GM19438 (cell line): ENCODE measurements at regions not wholly inside any gene's neighbourhood (a gene's known extent, or its start where the extent isn't known, plus 50 kb on each side); places are given as distances from the start of the nearest gene placed in this dataset.
A peak's percentile ranks its signal among the peaks of the same experiment; 100 is the strongest.

ENCODE experiments used
- ATAC-seq: cut with Tn5 transposase; IDR thresholded peaks from one replicate; pipeline ENCODE4 v1.9.1; 2021; ENCODE audit warnings: low read depth; ENCODE audit not compliant: unreplicated experiment

GRCh38 chr14:22460461-22461195, 128.4 kb downstream of the DAD1 start:
- no peak for ATAC-seq

DNA sequence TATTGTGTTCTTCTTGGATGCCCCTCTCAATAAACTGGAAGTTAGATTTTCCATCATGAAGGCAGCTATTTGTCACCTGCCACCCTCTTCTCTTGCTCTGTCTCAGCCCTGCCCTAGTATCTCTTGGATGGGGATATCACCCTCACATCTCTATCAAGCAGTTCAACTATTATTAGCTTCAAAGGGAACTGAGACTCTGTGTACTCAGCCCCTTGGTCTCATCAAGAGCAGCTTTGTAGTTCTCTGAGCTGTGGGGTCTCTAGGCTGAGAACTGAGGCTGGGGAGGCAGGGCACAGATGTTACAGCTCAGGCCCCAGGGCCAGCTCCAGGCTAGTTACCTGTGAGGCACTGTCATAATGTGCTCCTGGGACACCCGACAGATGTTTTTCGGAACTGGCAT, 130.3 kb downstream of the DAD1 start:
- no peak for ATAC-seq

DNA sequence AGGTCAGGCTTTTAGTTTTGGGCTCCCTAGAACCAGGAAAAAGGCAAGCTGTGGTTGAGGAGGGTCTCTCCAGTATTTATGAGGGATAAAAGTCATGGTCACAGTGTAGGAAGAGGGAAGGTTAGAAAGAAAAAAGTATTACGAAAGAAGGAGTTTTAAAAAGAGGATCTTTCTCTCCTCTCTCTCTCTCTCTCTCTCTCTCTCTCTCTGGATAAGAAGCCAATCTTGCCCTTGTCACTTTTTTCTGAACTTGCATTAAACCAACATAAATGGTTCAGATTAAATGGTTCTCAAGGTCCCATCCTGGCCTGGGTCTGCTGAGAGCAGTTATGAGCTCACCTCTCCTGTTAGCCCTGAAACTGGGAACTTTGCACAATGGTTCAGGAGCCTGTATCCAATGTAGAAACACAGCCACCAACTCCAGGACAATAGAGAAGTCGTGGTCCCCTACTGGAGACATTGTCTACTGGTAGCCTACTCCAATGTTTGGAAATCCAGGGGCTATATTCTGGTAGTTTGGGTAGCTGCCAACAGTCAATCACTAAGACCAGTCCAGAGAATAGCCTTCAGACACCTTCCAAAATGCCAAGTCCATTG, 131.9 kb downstream of the DAD1 start:
- no peak for ATAC-seq

DNA sequence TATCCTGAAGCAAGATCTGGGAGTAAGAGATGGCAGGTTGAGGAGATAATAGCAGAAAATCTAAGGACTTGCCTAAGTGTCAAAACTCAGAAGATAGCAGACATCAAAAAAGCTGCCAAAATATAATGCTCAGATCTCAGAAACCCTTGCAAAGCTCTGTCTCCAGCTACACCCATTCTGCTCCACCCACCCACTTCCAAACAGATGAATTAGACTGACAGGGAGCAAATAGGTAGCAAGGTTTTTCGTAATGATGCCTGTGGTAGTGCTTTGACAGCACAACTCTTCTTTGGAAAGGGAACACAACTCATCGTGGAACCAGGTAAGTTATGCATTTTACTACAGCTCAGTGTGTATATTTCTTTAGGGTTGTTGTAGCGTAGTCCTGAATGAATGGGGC, 132.6 kb downstream of the DAD1 start:
- no peak for ATAC-seq

GRCh38 chr14:22452330-22452729, 136.7 kb downstream of the DAD1 start:
- no peak for ATAC-seq

DNA sequence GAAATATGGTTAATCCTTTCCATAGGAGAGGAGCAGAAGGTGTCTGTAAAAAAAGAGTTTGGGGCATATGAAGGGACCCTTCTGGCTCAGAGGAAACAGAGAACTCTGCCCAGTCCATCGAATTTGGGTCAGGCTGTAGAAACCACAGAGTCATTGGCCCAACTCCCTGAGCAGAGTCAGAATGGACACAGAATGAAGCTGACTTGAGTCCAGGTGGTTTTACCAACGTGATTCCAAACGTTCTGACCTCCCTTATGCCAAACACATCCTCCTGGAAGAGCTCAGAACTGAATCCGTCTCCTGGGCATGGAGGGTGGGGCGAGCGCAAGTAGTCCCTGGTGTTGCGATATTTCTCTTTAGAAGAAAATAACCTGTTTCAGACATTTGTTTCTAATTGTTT, 138.8 kb downstream of the DAD1 start:
- ATAC-seq: no peak

DNA sequence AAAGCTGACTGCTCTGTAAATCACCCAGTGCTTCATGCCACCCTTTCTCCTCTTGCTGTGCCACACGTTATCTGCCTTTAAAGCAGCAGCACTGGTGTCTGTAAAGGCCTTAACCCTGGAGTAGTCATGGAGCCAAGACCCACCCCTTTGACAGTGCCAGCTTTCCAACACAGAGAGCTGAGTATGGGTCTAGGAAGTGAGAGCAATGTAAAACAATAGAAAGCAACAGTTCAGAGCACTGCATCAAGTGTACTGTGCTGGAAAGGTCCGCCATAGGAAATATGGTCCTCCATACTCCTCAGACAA, 139.5 kb downstream of the DAD1 start:
- no peak for ATAC-seq

DNA sequence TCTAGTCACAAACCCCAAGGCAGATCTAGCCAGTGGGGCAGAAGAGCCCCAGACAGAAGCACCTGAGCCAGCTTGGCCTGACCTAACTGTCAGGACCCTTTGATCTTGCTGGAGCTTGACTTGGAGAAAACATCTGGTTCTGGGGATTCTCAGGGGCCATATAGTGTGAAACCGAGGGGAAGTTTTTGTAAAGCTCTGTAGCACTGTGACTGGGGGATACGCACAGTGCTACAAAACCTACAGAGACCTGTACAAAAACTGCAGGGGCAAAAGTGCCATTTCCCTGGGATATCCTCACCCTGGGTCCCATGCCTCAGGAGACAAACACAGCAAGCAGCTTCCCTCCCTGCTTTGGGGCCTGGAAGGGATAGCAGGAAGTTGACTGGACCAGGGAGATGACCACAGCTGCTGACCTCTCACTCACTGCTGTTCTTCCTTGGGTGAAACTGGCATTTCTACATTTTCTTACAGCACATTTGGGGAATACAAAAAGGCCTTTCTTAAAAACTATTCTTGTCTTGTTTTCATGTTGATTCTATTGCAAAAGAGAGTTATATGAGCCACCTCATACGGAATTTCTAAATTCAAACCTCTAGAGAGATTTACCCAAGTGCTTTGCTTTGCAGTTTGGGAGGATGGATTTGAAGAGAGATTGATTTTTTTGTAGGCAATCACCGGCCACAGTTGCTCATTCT, 140.0 kb downstream of the DAD1 start:
- peak; percentile 54 for ATAC-seq

- ATAC-seq: peak; percentile 77
Observed at GRCh38 chr14:22448035-22448904, 140.8 kb downstream of the DAD1 start.

DNA sequence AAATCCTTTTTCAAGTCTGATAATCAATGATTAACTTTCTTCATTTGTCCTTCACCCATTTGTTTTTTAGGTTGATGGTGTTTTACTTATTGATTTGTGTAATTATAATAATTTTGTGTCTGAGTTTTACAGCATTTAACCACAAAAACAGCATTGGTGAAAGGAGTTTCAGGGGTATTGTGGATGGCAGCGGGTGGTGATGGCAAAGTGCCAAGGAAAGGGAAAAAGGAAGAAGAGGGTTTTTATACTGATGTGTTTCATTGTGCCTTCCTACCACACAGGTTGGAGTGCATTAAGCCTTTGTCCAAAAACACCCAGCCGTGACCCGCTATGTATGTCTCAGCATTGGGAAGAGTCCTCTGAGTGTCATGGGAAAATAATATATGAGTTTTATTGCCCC, 150.3 kb downstream of the DAD1 start:
- ATAC-seq: no peak

- no peak for ATAC-seq
Observed at GRCh38 chr14:22434901-22435550, 154.0 kb downstream of the DAD1 start.

DNA sequence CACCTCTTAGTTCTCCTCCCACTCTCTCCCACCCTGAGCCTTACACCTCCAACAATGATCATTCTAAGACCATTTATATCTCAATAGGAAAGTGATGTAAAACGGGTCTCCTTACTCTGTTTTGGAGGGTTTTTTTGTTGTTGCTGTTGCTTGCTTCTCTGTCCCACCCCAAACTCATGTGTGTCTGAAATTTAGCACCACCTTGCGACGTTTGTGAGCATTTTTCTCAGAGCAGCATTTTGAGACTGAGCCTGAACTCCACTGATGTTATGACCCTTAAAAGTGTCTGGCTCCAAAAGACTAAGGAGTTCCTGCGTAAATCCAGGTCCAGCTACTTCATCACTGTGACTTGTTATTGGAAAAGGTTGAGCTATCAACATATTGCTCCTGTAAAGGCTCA, 155.0 kb downstream of the DAD1 start:
- no peak for ATAC-seq

DNA sequence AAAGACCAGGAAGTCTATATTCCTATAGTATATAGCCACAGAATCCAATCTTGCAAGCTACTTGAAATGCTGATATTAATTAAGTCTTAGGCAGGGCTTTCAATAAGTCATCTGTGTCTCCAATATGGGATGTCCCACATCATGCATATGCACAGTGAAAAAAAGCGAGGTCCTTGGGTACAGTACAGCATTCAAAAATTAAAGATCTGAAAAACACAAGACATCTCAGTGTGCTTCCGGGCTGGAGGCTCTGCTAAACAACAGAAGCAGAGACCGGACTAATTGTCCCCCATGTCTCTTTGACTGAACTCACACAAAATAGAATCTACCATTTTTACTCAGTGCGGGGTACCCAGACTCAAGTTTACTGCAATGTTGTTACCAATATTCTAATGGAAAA, 156.0 kb downstream of the DAD1 start:
- no peak for ATAC-seq

DNA sequence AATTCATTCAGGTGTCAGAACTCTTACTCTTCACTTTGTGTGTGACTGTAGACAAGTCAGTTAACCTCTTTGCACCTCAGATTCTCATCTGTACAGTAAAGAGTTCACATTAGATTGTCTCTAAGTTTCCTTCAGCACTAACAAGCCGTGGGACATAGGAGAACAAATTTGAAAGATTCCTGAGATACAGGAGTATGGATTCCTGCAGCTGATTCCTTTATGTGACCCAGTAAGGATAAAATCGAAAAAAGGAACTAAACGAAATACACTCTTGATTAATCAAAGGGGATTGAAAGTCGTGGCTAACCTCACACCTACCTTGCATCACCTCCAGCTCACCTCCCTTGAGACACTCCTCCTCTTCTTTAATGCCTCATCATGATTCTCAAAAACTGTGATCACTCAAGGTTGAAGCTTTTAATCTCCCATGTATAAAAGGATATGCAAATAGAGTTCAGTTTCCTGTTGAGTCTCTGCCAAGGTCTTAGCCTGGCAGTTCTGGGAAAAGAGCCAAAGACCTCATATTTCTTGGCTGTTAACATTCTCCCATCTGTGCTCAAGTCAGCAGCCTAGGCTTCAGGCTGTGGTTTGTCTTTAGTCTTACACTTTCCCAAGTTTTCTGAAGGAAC, 156.6 kb downstream of the DAD1 start:
- no peak for ATAC-seq

DNA sequence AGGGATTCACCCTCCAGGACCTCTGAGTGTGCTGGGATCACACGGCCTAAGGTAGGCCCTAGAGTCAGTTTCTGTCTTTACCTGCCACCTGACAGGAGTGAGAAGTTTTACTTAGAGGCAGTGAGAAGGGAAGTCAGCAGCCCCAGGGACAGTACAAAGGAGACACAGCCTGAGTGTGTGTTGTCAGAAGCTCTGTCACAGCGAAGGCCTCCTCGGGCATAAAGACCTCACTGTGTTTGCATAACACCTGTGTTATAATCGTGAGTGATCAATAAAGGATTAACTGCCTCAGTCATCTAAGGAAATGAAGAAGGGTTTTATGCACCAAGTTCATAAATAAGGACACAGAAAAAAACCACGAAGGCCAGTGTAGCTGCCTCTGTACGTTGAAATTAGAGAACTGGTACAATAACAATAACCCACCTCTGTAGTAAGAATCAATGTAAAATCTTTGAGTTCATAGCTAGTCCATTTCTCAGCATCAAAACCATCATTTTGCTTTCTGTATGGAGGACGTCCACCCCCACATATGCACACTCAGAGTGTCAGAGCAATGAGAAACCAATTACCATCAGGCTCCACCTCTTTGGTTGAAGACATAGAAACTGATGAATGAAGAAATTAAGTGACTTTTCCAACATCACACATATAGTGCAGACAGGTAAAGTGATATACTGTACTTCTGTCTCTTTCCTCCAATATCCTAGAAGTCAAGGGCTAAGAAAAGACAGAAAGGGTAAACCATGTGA, 159.3 kb downstream of the DAD1 start:
- ATAC-seq: no peak

DNA sequence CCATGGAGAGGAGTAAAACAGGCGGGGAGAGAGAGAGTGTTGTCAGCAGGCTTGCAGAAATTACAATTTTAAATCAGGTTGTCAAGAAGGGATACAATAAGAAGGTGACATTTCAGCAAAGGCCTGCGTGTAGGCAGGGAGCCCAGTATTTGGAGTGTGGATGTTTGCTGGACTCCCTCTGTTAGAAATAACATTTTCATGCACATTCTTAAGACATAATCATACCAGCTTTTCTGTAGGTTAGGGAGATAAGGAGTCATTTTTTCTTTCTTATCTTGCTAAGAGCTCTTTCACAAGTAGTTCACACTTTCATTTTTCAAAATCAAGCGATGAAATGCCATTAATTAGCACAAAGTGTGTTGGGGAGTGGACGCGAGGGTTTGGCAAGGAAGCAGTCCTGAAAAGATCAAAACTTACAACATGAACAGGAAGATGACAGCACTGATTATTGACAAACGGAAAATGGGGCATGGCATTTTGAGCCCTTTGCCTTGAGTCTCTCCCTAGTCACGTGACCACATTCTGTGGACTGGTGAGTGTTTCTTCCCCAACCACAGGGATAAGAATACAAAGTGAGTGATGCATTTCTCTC, 160.2 kb downstream of the DAD1 start:
- no peak for ATAC-seq

GRCh38 chr14:22427771-22428231, 161.2 kb downstream of the DAD1 start:
- no peak for ATAC-seq

DNA sequence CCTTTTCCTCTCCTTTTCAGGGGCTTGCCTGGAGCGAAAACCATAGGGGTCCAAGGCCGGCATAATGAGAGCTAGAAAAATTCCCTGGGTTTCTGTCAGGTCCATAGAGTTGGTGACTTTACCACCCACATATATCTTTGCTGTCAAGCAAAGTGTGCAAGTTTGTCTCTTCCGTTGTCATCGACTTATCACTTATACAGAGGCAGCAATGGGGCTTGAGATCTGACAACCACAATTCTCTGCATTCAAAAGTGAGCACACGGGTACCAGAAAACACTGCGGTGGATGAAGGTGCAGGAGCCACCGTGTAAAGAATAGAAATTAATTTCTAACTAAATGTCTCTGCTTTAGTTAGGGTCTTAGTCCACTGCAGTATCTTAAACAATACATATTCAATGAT, 162.3 kb downstream of the DAD1 start:
- no peak for ATAC-seq

DNA sequence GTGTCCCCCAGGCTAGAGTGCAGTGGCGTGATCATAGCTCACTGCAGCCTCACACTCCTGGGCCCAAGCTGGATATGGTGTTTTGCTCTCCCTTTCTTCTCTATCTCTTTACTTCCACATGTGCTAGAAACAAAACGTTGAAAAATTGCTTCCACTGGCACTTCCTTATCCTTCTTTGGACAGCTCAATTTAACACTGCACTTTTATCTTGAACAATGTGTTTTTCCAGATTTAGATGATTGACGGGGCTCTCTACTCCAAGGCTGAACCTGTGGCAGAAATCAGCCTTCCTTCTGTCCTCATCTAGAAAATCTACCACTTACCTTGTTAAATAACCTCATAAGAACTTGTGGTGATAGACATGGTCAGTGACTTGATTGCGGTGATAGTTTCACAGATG, 165.1 kb downstream of the DAD1 start:
- ATAC-seq: no peak
